ENCODE measurements at regions not wholly inside any gene's neighbourhood (a gene's known extent, or its start where the extent isn't known, plus 50 kb on each side); places are given as distances from the start of the nearest gene placed in this dataset.

DNA sequence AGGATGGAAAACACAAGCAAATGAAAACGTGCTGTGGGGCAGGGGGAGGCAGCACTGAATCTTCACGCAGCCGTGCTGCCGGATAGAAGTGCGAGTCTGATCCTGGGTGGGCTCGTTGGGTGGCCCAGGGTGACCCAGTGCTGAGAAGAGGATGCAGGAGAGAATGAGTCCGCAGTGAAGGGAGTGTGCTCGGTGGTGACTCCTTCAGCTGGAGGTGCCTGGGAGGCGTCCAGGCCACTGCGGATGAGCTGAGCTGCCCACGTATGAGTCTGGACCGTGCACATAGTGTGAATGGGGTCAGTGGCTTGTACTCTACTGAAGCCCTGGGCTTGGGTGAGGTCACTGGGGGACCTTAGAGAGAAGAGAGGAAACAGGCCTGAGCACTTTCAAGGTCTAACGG is 190.0 kb upstream of the MGMT start:
- TF ChIP-seq EZH2phosphoT487 (IDR thresholded peaks at IDR 0.05; ENCODE audit: borderline replicate concordance, low read length) = no peak
- TF ChIP-seq, protein P1, sequence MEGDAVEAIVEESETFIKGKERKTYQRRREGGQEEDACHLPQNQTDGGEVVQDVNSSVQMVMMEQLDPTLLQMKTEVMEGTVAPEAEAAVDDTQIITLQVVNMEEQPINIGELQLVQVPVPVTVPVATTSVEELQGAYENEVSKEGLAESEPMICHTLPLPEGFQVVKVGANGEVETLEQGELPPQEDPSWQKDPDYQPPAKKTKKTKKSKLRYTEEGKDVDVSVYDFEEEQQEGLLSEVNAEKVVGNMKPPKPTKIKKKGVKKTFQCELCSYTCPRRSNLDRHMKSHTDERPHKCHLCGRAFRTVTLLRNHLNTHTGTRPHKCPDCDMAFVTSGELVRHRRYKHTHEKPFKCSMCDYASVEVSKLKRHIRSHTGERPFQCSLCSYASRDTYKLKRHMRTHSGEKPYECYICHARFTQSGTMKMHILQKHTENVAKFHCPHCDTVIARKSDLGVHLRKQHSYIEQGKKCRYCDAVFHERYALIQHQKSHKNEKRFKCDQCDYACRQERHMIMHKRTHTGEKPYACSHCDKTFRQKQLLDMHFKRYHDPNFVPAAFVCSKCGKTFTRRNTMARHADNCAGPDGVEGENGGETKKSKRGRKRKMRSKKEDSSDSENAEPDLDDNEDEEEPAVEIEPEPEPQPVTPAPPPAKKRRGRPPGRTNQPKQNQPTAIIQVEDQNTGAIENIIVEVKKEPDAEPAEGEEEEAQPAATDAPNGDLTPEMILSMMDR (IDR thresholded peaks at IDR 0.05; ENCODE audit: low read depth, low read length, poor library complexity, severe bottlenecking) = no peak
- Histone ChIP-seq H3K27ac (ENCODE audit: low read depth, low read length) (no peak overlapping the region), H3K9me2 (replicated peaks; ENCODE audit: control insufficient read depth, low read length) (no peaks in the 10 kb centered on the region), H3K79me2 (ENCODE audit: control insufficient read depth, low read length) (no peaks in the 10 kb centered on the region), H3K27me3 (ENCODE audit: control insufficient read depth, low read length) (no peaks in the 10 kb centered on the region), H3K4me3 (ENCODE audit: low read length) (no peak overlapping the region), H4K20me1 (ENCODE audit: control insufficient read depth, insufficient read depth, low read depth, low read length) (no peaks in the 10 kb centered on the region), H3K4me1 (ENCODE audit: control insufficient read depth, low read length) (no peaks in the 10 kb centered on the region), H3F3A (ENCODE audit: control insufficient read depth, insufficient read depth) (no peaks in the 10 kb centered on the region), H3K9me3 (ENCODE audit: control insufficient read depth, insufficient read depth, low read length) (no peaks in the 10 kb centered on the region), H3K4me2 (ENCODE audit: low read length) (no peak overlapping the region), H3K36me3 (ENCODE audit: control insufficient read depth, low read length) (no peaks in the 10 kb centered on the region)

DNA sequence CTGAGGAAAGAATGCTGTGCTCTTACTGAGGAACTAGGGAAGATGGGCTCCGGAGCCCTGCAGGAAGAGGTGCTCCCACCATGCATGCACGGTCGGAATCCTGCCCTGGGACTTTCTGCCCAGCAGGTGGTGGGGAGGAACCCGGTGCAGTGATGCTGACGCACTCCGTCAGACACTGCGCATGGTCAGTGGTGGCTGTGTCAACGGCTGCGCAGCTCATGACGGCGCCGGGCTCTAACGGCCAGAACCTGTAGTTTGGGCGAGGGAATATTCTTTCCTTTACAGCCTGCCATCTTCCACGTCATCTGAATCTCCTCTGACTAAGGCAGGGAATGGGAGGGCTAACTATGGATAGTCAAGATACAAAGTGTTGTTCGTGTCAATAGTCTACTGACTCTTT is 189.2 kb upstream of the MGMT start:
- Histone ChIP-seq H3K4me2 (ENCODE audit: low read length) (no peak overlapping the region), H3K36me3 (ENCODE audit: control insufficient read depth, low read length) (no peaks in the 10 kb centered on the region), H4K20me1 (ENCODE audit: control insufficient read depth, insufficient read depth, low read depth, low read length) (no peaks in the 10 kb centered on the region), H3K9me3 (ENCODE audit: control insufficient read depth, insufficient read depth, low read length) (no peaks in the 10 kb centered on the region), H3K79me2 (ENCODE audit: control insufficient read depth, low read length) (no peaks in the 10 kb centered on the region), H3K27ac (ENCODE audit: low read depth, low read length) (no peak overlapping the region), H3F3A (ENCODE audit: control insufficient read depth, insufficient read depth) (no peaks in the 10 kb centered on the region), H3K27me3 (ENCODE audit: control insufficient read depth, low read length) (no peaks in the 10 kb centered on the region), H3K4me3 (ENCODE audit: low read length) (no peak overlapping the region), H3K4me1 (ENCODE audit: control insufficient read depth, low read length) (no peaks in the 10 kb centered on the region), H3K9me2 (replicated peaks; ENCODE audit: control insufficient read depth, low read length) (no peaks in the 10 kb centered on the region)
- TF ChIP-seq, protein P1 (IDR thresholded peaks at IDR 0.05; ENCODE audit: low read depth, low read length, poor library complexity, severe bottlenecking) = no peak
- TF ChIP-seq EZH2phosphoT487 (IDR thresholded peaks at IDR 0.05; ENCODE audit: borderline replicate concordance, low read length) = no peak

DNA sequence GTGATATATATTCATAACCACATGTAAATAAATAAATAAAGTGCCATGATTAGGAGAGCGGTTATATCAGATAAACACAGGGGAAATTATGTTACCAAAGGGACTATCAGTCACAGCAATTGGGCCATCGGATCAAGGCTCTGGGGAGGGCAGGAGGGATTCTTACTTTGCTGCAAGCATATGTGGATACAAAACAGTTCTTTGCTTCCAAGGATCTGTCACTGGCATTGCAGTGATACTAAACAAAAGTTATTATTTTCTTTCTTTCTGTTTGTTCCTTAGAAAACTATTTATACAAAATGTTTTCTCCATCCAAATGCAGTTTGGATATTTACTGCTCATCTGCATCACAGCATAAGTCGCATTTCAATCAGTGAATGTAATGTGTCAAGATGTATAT is 188.4 kb upstream of the MGMT start:
- Histone ChIP-seq H3K79me2 (ENCODE audit: control insufficient read depth, low read length) (no peaks in the 10 kb centered on the region), H3K4me2 (ENCODE audit: low read length) (no peak overlapping the region), H4K20me1 (ENCODE audit: control insufficient read depth, insufficient read depth, low read depth, low read length) (no peaks in the 10 kb centered on the region), H3F3A (ENCODE audit: control insufficient read depth, insufficient read depth) (no peaks in the 10 kb centered on the region), H3K9me2 (replicated peaks; ENCODE audit: control insufficient read depth, low read length) (no peaks in the 10 kb centered on the region), H3K4me1 (ENCODE audit: control insufficient read depth, low read length) (no peaks in the 10 kb centered on the region), H3K4me3 (ENCODE audit: low read length) (no peak overlapping the region), H3K9me3 (ENCODE audit: control insufficient read depth, insufficient read depth, low read length) (no peaks in the 10 kb centered on the region), H3K36me3 (ENCODE audit: control insufficient read depth, low read length) (no peaks in the 10 kb centered on the region), H3K27ac (ENCODE audit: low read depth, low read length) (no peak overlapping the region), H3K27me3 (ENCODE audit: control insufficient read depth, low read length) (no peaks in the 10 kb centered on the region)
- TF ChIP-seq, protein P1 (IDR thresholded peaks at IDR 0.05; ENCODE audit: low read depth, low read length, poor library complexity, severe bottlenecking) = no peak
- no peak for TF ChIP-seq EZH2phosphoT487 (IDR thresholded peaks at IDR 0.05; ENCODE audit: borderline replicate concordance, low read length)

All from DOHH2 (cell line).